Stomach (tissue), 8 donors: ENCODE measurements at regions not wholly inside any gene's neighbourhood (a gene's known extent, or its start where the extent isn't known, plus 50 kb on each side); places are given as distances from the start of the nearest gene placed in this dataset.

ENCODE experiments used
- DNase-seq, 2 donors: peaks; one replicate each; pipeline versions ENCODE4 v3.0.0 to v3.0.0-alpha.2; 2013 to 2019
- H3K27ac ChIP-seq, 5 donors: fragments of 200-600 bp in 4 of 5; sonication (generic) in 4 of 5; one replicate each; pipeline ENCODE4 v1.5.1; 2013 to 2019; ENCODE audit warnings: mild to moderate bottlenecking in 1 of 5, moderate library complexity in 1 of 5
- H3K27me3 ChIP-seq, 3 donors: fragments of 200-600 bp; sonication (generic); one replicate each; pipeline ENCODE4 v1.5.1; 2017 to 2019; ENCODE audit warnings: mixed run types in 1 of 3
- H3K36me3 ChIP-seq, 4 donors: fragments of 200-600 bp; sonication (generic); 1 replicate in 3 of 4; 2 replicates in 1 of 4; pipeline ENCODE4 v1.5.1; 2016 to 2019
- H3K4me1 ChIP-seq, 4 donors: fragments of 200-600 bp; sonication (generic); one replicate each; pipeline ENCODE4 v1.5.1; 2016 to 2019
- H3K4me3 ChIP-seq, 4 donors: fragments of 200-600 bp; sonication (generic) in 3 of 4; one replicate each; pipeline ENCODE4 v1.5.1; 2016 to 2019; ENCODE audit warnings: mild to moderate bottlenecking in 1 of 4
- H3K9me3 ChIP-seq, 4 donors: fragments of 200-600 bp; sonication (generic); one replicate each; pipeline ENCODE4 v1.5.1; 2016 to 2019
- EP300 ChIP-seq: sonication (generic); formaldehyde crosslinking; IDR thresholded peaks from one replicate; pipeline ENCODE4 v1.6.1; 2017; ENCODE audit warnings: antibody characterized with exemption
- POLR2A ChIP-seq, 4 donors: fragments of 450-650 bp; IDR thresholded peaks; one replicate each; pipeline ENCODE4 v1.6.1; 2016; ENCODE audit warnings: antibody characterized with exemption in 4 of 4, control low read depth in 2 of 4, mild to moderate bottlenecking in 1 of 4, moderate library complexity in 1 of 4
- POLR2AphosphoS5 ChIP-seq, 3 donors: sonication (generic); formaldehyde crosslinking; IDR thresholded peaks; one replicate each; pipeline ENCODE4 v1.6.1; 2016; ENCODE audit warnings: antibody characterized with exemption in 3 of 3
- WGBS, 5 donors: extraction: QIAGEN DNeasy Blood & Tissue Kit in 3 of 5; methylation state at CpG; one replicate each; pipeline versions ENCODE4 v1.1.5 to v1.1.7; 2013 to 2018; 5-methylcytosine and 5-hydroxymethylcytosine counted together
- intact Hi-C: fragments of 100-400 bp; cut with DNase I; formaldehyde crosslinking; loops from one replicate; pipeline ENCODE4 v1.15.1; 2023; ENCODE audit warnings: low total_unique reads
- TF ChIP-seq, protein P1 (sequence below), 7 experiments: fragments of 450-650 bp in 4 of 7; fragments of 200-600 bp in 3 of 7; sonication (generic) in 3 of 7; IDR thresholded peaks; one replicate each; pipeline ENCODE4 v1.5.1; 2016 to 2019; ENCODE audit warnings: antibody characterized with exemption in 7 of 7, control low read depth in 2 of 7, mild to moderate bottlenecking in 1 of 7
- donor health status: healthy with polysubstance abuse.
- donor health status: Bipolar disorder and iron deficiency.
- donor health status: healthy.

DNA sequence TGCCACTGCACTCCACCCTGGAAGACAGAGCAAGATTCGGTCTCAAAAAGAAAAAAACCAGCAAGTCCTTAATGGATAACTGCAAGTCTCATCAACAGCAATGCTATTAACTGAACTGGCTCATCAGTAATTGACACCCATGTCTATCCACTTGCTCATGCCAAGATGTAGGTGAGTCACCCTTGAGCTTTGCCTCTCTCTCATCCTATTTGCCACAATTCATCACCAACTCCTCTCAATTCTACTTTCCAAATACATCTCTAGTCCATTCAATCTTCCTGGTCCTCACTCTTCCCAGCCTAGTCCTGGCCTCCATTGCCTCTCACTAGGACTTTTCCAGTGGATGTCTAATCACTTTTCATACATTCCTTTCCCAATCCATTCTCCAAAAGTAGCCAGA is 103.7 kb upstream of the PRMT6 start:
- TF ChIP-seq EP300 (no peak), POLR2AphosphoS5 (IDR thresholded peaks at IDR 0.05) (no peak), POLR2A (IDR thresholded peaks at IDR 0.05) (no peak)
- TF ChIP-seq, protein P1, sequence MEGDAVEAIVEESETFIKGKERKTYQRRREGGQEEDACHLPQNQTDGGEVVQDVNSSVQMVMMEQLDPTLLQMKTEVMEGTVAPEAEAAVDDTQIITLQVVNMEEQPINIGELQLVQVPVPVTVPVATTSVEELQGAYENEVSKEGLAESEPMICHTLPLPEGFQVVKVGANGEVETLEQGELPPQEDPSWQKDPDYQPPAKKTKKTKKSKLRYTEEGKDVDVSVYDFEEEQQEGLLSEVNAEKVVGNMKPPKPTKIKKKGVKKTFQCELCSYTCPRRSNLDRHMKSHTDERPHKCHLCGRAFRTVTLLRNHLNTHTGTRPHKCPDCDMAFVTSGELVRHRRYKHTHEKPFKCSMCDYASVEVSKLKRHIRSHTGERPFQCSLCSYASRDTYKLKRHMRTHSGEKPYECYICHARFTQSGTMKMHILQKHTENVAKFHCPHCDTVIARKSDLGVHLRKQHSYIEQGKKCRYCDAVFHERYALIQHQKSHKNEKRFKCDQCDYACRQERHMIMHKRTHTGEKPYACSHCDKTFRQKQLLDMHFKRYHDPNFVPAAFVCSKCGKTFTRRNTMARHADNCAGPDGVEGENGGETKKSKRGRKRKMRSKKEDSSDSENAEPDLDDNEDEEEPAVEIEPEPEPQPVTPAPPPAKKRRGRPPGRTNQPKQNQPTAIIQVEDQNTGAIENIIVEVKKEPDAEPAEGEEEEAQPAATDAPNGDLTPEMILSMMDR (IDR thresholded peaks at IDR 0.05): no peak

DNA sequence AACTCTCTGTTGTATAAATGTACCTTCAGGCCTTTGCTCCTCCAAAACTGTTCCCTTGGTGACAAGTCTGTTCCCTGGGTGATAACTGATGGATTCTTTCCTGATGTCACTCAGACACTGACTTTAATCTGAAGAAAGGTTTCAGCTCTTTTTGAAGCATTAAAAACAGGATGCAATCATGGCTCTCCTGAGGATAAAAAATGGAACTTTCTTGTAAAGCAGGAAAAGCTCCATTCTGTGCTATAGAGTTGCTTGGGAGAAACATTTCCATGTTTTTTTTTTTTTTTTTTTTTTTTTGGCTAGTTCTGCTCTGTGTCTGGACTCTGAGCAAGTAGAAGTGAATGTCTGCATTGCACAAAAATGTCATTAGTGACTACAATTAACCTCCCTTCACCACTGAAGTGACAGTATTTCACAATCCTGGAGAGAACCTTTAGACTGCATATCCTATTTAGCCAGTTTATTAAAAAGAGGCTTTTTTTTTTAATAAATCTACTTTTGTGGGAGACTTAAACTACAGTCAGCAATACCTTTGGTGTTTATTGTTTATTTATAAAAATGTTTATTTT is 101.7 kb upstream of the PRMT6 start:
- H3K27me3 ChIP-seq: no peaks in the 10 kb centered on the region
- intact Hi-C loops: no loop called here
- H3K4me1 ChIP-seq: no peaks in the 10 kb centered on the region
- H3K4me3 ChIP-seq: no peak overlapping the region
- H3K27ac ChIP-seq: no peak overlapping the region
- no peak for DNase-seq
- TF ChIP-seq POLR2AphosphoS5 (IDR thresholded peaks at IDR 0.05) (no peak), EP300 (no peak), POLR2A (IDR thresholded peaks at IDR 0.05) (no peak)
- TF ChIP-seq, protein P1 (IDR thresholded peaks at IDR 0.05): no peak
- H3K9me3 ChIP-seq: no peaks in the 10 kb centered on the region
- H3K36me3 ChIP-seq: no peaks in the 10 kb centered on the region

More for the DNA sequence above, 103.7 kb upstream of the PRMT6 start:
- WGBS, 5 donors: 73 to 95% (median 82%) methylated on average over 1 of the region's 1 CpG
- no peaks in the 10 kb centered on the region for H3K4me1 ChIP-seq
- no peak overlapping the region for H3K4me3 ChIP-seq
- intact Hi-C loops: no loop called here
- no peaks in the 10 kb centered on the region for H3K9me3 ChIP-seq
- no peak for DNase-seq
- H3K27me3 ChIP-seq: no peaks in the 10 kb centered on the region
- H3K36me3 ChIP-seq: no peaks in the 10 kb centered on the region
- no peak overlapping the region for H3K27ac ChIP-seq

DNA sequence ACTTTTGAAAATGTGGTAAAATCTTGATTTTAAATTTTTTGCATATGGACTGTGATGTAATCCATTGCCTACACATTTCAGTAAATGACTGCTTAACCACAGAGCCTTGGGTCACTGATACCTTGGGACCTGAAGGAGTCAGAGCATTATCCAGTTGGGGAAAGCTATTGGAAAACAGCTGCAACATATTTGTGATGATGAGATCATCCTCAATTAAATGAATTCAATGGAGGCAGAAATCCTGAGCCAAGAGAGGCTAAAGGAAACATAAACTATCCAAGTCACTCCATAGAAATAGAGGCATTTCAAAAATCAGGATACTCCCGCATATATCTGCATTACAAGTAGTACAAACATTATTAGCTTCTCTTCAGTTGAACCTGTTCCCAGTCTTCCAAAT is 99.8 kb upstream of the PRMT6 start:
- Histone ChIP-seq H3K9me3 (no peaks in the 10 kb centered on the region), H3K4me3 (no peak overlapping the region), H3K27ac (no peak overlapping the region), H3K27me3 (no peaks in the 10 kb centered on the region), H3K4me1 (no peaks in the 10 kb centered on the region), H3K36me3 (no peaks in the 10 kb centered on the region)
- intact Hi-C loops: no loop called here
- TF ChIP-seq, protein P1 (IDR thresholded peaks at IDR 0.05): no peak
- TF ChIP-seq EP300: no peak
- no peak for TF ChIP-seq POLR2AphosphoS5 (IDR thresholded peaks at IDR 0.05)
- TF ChIP-seq POLR2A (IDR thresholded peaks at IDR 0.05): no peak
- DNase-seq: peak in 1 of 2 donors; percentile 55
- whole genome bisulfite sequencing, 5 donors: 74 to 80% (median 78%) methylated on average over 1 of the region's 1 CpG

DNA sequence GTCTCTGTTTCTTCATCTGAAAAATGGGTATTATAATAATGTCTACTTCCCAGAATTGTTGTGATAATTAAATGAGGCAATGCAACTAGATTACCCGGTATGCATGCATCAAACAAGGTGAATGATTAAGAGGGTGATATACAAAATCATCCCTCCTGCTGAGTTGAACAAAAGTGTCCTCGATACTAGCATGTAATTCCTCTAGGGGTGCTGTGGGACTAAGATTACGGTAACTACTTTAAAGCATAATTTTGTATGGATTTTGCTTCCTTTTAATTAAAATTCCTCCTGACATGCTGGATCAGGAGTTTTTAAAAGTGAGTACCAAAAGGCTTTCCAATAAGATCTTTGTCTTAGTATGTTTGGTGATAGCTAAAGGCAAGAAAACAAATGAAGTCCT is 98.7 kb upstream of the PRMT6 start:
- Histone ChIP-seq H3K27ac (no peak overlapping the region), H3K27me3 (no peaks in the 10 kb centered on the region), H3K4me1 (no peaks in the 10 kb centered on the region), H3K4me3 (no peak overlapping the region), H3K9me3 (no peaks in the 10 kb centered on the region), H3K36me3 (no peaks in the 10 kb centered on the region)
- WGBS, 5 donors: 55 to 87% (median 79%) methylated on average over 3 of the region's 3 CpGs
- intact Hi-C loops: no loop called here
- no peak for DNase-seq
- TF ChIP-seq POLR2AphosphoS5 (IDR thresholded peaks at IDR 0.05) (no peak), EP300 (no peak), POLR2A (IDR thresholded peaks at IDR 0.05) (no peak)
- TF ChIP-seq, protein P1 (IDR thresholded peaks at IDR 0.05): no peak
